Loucy (cell line): ENCODE measurements at regions not wholly inside any gene's neighbourhood (a gene's known extent, or its start where the extent isn't known, plus 50 kb on each side); places are given as distances from the start of the nearest gene placed in this dataset.

Experiments
- H2AFZ ChIP-seq: fragments of 200-600 bp; sonication (generic); 2 replicates; pipeline ENCODE4 v1.6.0; 2016; ENCODE audit warnings: antibody characterized with exemption, mild to moderate bottlenecking, low read length, moderate library complexity
- H3F3A ChIP-seq: fragments of 200-600 bp; 2 replicates; pipeline ENCODE4 v1.6.0; 2016; ENCODE audit warnings: antibody characterized with exemption, low read depth, mild to moderate bottlenecking
- H3K27me3 ChIP-seq: fragments of 200-600 bp; sonication (generic); 2 replicates; pipeline ENCODE4 v1.6.1; 2014; ENCODE audit warnings: low read length, mild to moderate bottlenecking; ENCODE audit not compliant: insufficient read depth, poor library complexity, severe bottlenecking
- H3K36me3 ChIP-seq: fragments of 200-600 bp; sonication (generic); 2 replicates; pipeline ENCODE4 v1.6.1; 2016; ENCODE audit warnings: low read length; ENCODE audit not compliant: insufficient read depth
- H3K4me1 ChIP-seq: fragments of 200-600 bp; sonication (generic); 2 replicates; pipeline ENCODE4 v1.5.1; 2014; ENCODE audit warnings: low read length, mild to moderate bottlenecking; ENCODE audit not compliant: insufficient read depth, poor library complexity, severe bottlenecking
- H3K4me2 ChIP-seq: fragments of 200-600 bp; sonication (generic); 2 replicates; pipeline ENCODE4 v1.6.0; 2014; ENCODE audit warnings: antibody characterized with exemption, low read length, low read depth, mild to moderate bottlenecking; ENCODE audit not compliant: poor library complexity, severe bottlenecking
- H3K4me3 ChIP-seq: fragments of 200-600 bp; sonication (generic); 2 replicates; pipeline ENCODE4 v1.5.1; 2014; ENCODE audit warnings: low read length, mild to moderate bottlenecking, mixed read lengths; ENCODE audit not compliant: poor library complexity, severe bottlenecking
- H3K79me2 ChIP-seq: fragments of 200-600 bp; sonication (generic); 2 replicates; pipeline ENCODE4 v1.6.1; 2014; ENCODE audit warnings: low read length; ENCODE audit not compliant: insufficient read depth
- H3K9ac ChIP-seq: fragments of 200-600 bp; sonication (generic); 2 replicates; pipeline ENCODE4 v1.6.0; 2014; ENCODE audit warnings: mild to moderate bottlenecking, low read depth, low read length, moderate library complexity; ENCODE audit not compliant: poor library complexity, severe bottlenecking
- H3K9me2 ChIP-seq: fragments of 200-600 bp; sonication (generic); replicated peaks from 2 replicates; pipeline ENCODE4 v1.6.1; 2016; ENCODE audit warnings: low read depth, low read length, mixed read lengths
- H3K9me3 ChIP-seq: fragments of 200-600 bp; sonication (generic); 2 replicates; pipeline ENCODE4 v1.6.1; 2014; ENCODE audit warnings: mild to moderate bottlenecking, antibody characterized with exemption, low read length, low read depth; ENCODE audit not compliant: insufficient read depth
- H4K20me1 ChIP-seq: fragments of 200-600 bp; sonication (generic); 2 replicates; pipeline ENCODE4 v1.6.0; 2014; ENCODE audit warnings: antibody characterized with exemption, low read length, mild to moderate bottlenecking; ENCODE audit not compliant: insufficient read depth, poor library complexity, severe bottlenecking
- CTCF ChIP-seq: fragments of 200-600 bp; sonication (generic); conservative IDR thresholded peaks from 2 replicates; pipeline ENCODE4 v1.5.1; 2014; ENCODE audit warnings: mild to moderate bottlenecking, antibody characterized with exemption, low read length
- EZH2phosphoT487 ChIP-seq: fragments of 200-600 bp; IDR thresholded peaks from 2 replicates; pipeline ENCODE4 v1.6.1; 2018; ENCODE audit warnings: antibody characterized with exemption, mild to moderate bottlenecking, moderate library complexity, borderline replicate concordance

GRCh38 chr3:148531836-148532235, 165.9 kb upstream of the AGTR1 start:
- H3K9me2 ChIP-seq, result no peaks in the 10 kb centered on the region
- H2AFZ ChIP-seq, result no peak overlapping the region
- H3K9ac ChIP-seq, result no peak overlapping the region

GRCh38 chr3:148532326-148532725, 165.4 kb upstream of the AGTR1 start:
- no peak overlapping the region for H3K4me3 ChIP-seq
- peak overlapping the region; percentile 4 for H3K4me2 ChIP-seq
- no peaks in the 10 kb centered on the region for H3K9me2 ChIP-seq
- H3K36me3 ChIP-seq, result no peaks in the 10 kb centered on the region
- H4K20me1 ChIP-seq, result no peaks in the 10 kb centered on the region
- no peaks in the 10 kb centered on the region for H3K27me3 ChIP-seq
- H3K9me3 ChIP-seq, result no peaks in the 10 kb centered on the region
- H3K9ac ChIP-seq, result no peak overlapping the region
- no peaks in the 10 kb centered on the region for H3K79me2 ChIP-seq
- TF ChIP-seq EZH2phosphoT487 (no peak), CTCF (no peak)
- peak overlapping the region; percentile 12; the same call in 1 of the 2 replicates for H2AFZ ChIP-seq
- H3K4me1 ChIP-seq, result no peaks in the 10 kb centered on the region
- no peaks in the 10 kb centered on the region for H3F3A ChIP-seq

More at GRCh38 chr3:148531836-148532235, 165.9 kb upstream of the AGTR1 start:
- Histone ChIP-seq H3K9me3 (no peaks in the 10 kb centered on the region), H4K20me1 (no peaks in the 10 kb centered on the region), H3K4me3 (no peak overlapping the region), H3K27me3 (no peaks in the 10 kb centered on the region), H3K36me3 (no peaks in the 10 kb centered on the region), H3F3A (no peaks in the 10 kb centered on the region), H3K79me2 (no peaks in the 10 kb centered on the region), H3K4me2 (no peak overlapping the region), H3K4me1 (no peaks in the 10 kb centered on the region)
- TF ChIP-seq CTCF (no peak), EZH2phosphoT487 (no peak)

GRCh38 chr3:148532774-148533173, 164.9 kb upstream of the AGTR1 start:
- no peaks in the 10 kb centered on the region for H3K36me3 ChIP-seq
- no peak overlapping the region for H3K4me3 ChIP-seq
- H3K4me2 ChIP-seq, result peak overlapping the region; percentile 4
- H4K20me1 ChIP-seq, result no peaks in the 10 kb centered on the region
- H3K4me1 ChIP-seq, result no peaks in the 10 kb centered on the region
- no peak overlapping the region for H3K9ac ChIP-seq
- no peaks in the 10 kb centered on the region for H3K9me3 ChIP-seq
- no peak for TF ChIP-seq EZH2phosphoT487
- H3K79me2 ChIP-seq, result no peaks in the 10 kb centered on the region
- no peaks in the 10 kb centered on the region for H3F3A ChIP-seq
- H3K9me2 ChIP-seq, result no peaks in the 10 kb centered on the region
- peak overlapping the region; percentile 12; the same call in 1 of the 2 replicates for H2AFZ ChIP-seq
- H3K27me3 ChIP-seq, result no peaks in the 10 kb centered on the region
